Inflammatory macrophage (primary cell): ENCODE measurements at regions not wholly inside any gene's neighbourhood (a gene's known extent, or its start where the extent isn't known, plus 50 kb on each side); places are given as distances from the start of the nearest gene placed in this dataset.

Experiments used
- DNase-seq, 2 donors: peaks; one replicate each; pipeline ENCODE4 v3.0.0-alpha.2; 2020 to 2022

DNA sequence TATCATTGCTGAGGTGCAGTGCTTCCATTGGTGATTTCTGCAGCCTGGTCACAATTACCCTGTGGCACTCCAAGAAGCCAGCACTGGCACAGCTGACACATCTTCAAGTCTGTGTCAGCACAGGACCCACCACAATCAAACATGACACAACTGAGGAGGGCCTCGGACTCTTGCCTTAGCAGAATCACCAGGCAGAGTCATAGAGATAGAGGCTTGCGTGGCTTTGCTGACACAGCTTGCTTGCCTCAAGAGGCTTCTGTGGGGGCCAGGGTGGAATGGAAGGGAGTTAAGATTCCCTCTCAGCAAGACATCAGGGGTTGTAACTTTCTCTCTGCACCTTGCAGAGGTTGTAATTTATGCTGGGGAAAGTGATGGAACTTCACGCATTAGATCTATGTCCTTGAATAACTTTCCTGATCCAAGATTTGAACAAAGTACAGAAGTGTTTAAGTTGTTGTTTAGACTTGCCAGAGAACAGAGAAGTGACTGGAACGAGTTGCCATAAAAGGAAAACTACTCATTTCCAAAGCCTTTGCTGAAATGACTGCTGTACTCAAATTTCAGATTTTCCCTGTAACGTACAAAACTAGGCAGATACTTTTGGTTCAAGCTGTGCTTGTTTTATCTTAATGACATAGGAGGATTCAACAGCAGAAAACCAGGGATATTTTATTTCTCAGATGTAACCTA, 170.7 kb downstream of the DIPK2A start:
- DNase-seq, result no peak

DNA sequence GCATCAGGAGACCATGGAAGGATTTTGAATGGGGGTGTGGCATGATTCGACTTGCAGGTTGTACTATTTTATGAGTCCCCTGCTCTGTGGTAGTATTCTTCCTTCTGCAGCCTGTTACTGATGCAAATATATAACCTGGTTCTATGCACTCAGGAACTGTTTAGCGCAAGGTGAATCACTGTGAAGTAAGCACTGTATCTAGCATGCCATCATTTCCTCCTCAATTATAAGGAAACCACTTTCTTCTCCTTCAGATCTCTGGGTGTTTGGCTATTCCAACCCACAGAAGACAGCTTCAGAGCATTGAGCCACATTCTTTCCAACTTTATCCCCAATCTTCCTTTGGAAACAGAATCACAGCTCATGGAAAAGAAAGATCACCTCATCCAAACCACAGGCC, 176.7 kb downstream of the DIPK2A start:
- no peak for DNase-seq

DNA sequence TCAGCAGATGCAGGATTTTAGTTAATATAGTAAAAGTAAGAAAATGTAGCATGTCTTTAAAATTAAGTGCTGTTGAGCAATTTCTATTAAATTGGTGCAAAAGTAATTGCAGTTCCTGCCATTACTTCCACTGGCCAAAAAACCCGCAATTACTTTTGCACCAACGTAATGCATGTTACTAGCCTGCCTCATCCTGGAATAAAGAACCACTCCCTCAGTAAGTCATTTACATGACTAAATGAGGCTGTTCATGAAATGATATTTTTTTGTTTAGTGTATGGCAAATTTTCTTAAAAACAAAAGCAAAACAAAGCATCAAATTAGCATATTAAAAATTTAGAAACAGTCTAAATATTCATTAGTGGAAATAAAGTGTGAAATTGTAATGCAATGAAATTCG, 180.4 kb downstream of the DIPK2A start:
- DNase-seq, result no peak

DNA sequence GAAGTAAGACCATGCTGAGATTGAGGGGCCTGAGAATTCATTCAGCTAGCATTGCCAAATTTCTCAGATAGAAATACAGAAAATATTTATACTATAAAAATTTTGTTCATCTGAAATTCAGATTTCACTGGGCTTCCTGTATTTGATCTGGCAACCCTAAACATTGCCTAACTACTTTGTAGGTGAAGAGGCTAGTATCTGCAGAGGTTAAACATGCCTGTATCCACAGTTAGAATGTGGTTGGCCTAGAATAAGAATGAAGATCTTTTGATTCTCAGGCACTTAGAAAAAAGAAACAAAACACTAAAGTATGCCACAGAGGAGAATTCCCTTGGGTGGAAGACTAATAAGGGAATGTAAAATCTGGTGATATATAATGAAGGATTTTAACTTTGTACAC, 189.0 kb downstream of the DIPK2A start:
- no peak for DNase-seq

DNA sequence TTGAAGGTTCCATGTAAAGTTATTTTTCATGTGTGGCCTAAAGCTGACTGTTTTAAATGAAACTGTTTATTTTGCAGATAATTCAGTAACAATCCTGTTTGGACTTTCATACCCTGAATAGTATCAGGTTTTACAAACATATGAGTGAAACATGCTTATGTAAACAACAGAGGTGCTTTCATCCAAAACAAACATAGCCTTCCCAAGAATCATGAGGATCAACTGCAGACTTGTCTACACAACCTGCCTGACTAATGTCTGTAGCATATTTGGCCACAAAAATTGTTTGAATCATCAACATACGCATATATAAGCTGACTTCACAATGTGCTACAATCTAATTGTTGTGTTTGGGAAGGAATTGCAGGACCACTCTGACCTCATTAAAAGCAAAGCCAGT, 190.4 kb downstream of the DIPK2A start:
- no peak for DNase-seq

DNA sequence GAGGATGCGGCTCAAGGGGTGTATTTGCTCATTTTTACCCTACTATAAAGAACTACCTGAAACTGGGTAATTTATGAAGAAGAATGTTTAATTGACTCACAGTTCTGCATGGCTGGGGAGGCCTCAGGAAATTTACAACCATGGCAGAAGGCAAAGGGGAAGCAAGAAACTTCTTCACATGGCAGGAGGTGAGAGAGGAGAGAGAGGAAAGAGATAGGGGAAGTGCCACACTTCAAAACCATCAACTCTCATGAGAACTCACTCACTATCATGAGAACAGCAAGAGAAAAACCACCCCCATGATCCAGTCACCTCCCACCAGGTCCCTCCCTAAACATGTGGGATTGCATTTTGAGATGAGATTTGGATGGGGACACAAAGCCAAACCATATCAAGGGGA, 192.7 kb downstream of the DIPK2A start:
- DNase-seq, result no peak

DNA sequence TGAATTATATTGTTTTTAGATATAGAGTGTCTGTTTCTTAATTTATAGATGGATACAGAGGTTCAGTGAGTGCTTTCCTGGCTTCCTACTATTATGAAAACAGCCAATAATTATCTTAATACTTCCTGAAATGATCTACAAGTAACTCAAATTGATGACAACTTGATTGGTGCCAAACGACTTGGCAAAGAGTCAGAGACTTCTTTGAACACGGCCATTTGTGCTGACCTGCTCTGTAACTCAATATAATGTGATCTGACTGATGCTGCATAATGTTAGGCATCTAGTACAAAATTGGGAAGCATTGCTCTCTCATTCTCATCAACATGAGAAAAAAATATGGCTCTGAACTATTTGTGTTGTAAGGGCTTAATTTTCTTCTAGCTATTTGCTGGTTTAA, 193.9 kb downstream of the DIPK2A start:
- DNase-seq, result no peak

DNA sequence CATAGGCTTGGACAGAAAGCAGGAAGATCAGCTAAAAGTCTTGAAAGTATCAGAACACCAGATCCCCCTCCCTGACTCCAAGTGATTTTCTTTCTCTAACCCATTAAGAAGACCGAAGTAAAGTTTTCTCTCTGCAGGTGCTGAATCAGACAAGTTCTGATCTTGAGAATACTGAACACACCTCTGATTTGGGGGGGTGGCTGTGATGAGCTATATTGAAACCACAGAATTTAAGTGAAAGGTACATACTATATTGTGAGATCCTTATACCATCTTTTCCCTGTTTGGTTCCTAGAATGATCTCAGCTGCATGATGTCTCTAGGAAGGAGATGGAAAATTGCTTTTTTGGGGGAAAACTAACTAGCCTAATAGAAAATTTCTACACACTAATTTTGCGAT, 196.0 kb downstream of the DIPK2A start:
- no peak for DNase-seq

DNA sequence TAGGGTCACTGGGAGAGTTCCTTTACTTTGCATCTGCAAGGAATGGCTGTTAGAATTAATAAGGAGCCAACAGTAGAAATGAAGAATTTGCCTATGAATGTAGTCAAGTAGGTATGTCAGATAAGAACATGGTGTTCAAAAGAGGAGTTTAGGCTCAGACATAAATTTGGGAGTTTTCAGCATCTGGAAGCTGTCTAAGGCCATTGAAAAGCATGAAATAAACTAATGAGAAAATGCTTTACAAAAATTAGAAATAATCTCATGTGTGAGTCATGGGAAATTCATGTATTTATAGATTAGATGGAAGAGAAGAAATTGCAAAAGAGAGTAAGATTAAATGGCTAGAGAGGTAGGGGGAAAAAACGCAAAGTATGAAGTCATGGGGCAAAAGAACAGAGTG, 201.9 kb downstream of the DIPK2A start:
- DNase-seq, result no peak

DNA sequence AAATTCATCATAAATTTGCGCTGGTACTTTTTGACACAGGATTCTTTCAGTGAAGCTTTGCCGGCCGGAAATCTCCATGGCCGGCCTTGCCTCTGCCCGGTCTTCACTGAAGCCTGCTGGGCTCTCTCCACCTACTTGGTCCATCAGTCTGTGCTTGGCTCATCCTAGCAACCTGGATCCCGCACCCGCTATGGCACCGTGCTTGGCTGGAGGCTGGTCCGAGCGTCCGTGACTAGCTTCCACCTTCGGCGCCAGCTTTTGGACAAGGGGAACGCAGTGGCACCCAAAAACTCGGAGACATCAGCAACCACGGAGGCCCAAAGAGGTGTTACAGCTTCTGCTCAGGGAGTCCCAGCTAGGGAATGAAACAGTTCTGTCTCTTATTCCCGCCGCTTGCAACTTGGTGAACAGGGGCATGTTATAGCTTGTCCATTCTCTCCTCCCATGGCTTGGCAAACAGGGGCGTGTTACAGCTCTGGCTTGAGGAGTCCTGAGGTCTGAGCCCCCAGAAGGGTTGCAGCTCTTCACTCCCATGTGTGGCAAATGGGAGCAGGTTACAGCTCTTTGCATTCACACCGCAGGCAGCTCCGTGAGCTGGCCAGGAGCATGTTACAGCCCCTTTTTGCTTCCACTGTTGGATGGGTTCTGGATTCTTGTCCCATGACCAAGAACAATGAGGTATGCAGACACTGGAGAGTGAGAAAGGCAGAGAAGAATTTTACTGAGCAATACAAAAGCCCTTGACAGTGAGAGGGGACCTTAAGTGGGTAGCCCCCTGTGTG, 204.2 kb downstream of the DIPK2A start:
- no peak for DNase-seq

DNA sequence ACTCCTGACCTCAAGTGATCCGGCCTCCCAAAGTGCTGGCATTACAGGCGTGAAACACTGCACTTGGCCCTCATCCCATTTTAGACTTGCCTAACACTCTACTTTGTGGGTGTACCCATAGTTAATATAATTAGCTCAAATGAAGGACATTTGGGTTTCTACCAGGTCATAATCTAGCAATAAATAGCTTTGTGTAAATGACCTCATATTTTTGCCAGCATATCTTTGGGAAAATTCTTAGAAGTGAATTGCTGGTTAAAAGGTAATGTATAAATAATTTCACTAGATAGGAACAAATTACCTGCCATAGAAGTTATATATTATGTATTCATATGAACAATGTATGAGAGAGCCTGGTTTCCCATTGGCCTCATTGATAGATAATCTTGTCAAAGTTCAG, 206.0 kb downstream of the DIPK2A start:
- DNase-seq, result no peak

DNA sequence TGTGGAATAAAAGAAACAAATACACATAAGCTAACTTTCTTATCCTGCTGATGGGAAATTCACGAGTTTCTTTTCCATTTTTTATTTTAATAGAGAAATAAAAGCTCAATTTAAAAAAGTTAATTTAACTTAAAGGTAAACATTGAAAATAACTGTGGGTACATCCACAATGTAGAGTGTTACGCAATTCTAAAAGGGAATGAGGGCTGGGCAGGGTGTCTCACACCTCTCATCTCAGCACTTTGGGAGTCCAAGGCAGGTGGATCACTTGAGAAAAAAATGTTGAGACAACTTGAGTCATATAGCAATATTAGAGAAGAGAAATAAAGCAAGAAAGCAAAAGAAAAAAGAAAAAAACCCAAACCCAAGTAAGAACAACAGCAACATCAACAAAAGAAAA, 207.0 kb downstream of the DIPK2A start:
- DNase-seq, result no peak

DNA sequence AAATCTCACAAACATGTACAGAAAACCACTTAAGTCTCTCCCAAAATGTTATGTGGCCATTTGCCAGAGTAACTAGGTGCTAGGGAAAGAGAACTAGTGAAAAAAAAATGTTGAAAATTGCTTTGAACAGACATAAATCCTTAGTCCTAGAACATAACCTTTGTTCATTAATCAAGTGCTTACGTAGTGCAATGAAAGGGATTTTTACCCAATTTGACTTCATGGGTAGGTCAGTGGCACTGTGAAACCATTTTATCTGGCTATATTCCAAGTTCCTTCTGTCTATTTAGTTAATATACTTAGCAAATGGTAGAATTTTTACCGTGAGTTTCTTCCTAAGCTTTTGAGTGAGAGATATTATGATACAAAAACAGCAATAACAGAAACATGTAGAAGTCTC, 209.4 kb downstream of the DIPK2A start:
- DNase-seq, result no peak

DNA sequence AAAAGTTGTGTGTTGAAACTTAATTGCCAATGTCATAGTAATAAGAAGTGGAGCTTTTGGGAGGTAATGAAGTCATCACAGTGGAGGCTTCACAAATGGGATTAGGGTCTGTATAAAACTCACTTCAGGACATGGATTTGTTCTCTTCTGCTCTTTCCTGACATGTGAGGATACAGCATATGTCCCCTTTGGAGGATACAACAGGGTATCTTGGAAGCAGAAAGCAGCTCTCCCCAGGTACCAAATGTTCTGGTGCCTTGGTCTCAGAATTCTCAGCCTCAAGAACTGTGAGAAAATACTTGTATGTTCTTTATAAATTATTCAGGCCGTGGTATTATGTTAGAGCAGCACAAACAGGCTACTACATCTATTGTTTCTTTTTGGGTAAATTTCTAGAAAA, 210.9 kb downstream of the DIPK2A start:
- DNase-seq, result no peak

DNA sequence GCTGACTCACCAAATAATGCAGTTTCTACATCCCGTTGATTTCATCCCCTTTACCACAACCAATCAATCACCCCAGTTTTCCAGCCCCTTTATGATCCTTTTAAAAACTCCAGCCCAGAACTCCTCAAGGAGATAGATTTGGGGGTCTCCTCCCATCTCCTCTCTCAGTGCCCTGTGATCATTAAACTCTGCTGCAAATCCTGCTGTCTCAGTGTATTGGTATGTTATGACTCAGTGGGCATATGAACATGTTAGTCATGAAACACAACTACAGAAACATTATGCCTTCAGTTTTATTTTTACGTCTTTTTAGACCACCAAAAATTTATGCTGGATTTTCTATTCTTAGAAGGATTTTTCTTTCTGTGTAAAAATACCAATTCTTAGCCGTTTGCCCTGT, 213.7 kb downstream of the DIPK2A start:
- DNase-seq, result no peak

DNA sequence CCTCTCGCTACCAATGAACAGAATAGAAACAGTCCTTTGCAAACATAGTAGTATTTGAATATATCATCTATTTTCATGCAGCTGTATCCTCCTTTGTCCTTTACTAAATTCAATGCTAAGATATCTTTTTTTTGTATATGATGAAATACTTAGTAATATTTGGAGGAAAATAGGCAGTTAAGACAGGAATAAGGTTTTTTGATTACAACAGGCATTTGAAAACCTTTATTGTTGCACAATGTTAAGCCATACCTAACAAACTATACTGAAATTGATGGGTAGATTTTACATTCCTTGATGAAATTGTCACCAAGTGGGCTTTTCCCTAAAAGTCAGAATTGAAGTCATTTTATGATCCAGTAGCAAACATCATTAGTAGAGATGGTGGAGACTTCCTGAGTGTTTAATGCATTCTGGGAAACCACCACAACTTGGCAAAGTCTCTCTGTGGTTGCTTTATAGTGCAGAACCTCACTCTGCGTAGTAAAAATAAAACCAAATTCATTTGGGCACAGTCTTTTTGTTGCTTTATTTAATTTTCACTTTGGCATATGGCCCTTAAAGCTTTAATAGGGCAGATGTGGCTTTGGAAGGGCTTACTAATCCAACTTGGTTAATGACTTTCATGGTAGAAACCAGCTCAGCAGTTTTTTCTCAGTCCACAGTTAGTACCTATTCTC, 216.0 kb downstream of the DIPK2A start:
- DNase-seq, result no peak

DNA sequence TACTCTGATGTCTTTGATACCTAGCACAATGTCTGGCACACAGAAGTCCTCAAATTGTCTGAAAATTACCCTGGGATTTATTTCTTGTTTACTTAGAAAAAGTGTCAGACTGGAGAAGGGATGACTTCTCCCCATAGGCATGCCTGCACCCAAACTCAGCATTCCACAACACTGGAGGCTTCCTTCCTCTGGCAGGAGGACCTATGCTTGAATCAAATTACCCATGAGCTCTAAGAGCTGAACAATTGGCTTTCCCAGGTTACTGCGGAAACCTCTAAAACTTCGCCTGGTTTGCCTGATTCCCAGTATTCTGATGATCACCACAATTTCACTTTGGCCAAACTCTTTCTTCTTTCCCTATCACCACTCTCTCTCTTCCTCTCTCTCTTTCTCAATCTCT, 217.4 kb downstream of the DIPK2A start:
- no peak for DNase-seq

DNA sequence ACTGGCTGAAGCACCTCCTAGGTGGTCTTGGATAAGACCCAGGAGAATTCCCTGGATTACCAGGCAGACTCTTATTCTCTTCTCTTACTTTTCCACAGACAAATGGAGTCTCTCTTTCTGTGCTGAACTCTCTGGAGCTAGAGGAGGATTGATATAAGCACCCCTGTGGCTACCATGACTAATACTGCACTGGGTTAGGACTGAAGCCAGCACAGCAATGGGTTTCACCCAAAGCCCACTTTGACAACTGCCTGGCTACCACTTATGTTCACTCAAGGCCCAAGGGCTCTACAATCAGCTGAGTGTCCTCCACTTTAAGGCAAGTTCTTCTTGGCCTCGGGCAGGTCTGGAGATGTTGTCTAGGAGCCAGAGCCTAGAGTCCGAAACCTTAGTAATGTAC, 225.5 kb downstream of the DIPK2A start:
- no peak for DNase-seq

DNA sequence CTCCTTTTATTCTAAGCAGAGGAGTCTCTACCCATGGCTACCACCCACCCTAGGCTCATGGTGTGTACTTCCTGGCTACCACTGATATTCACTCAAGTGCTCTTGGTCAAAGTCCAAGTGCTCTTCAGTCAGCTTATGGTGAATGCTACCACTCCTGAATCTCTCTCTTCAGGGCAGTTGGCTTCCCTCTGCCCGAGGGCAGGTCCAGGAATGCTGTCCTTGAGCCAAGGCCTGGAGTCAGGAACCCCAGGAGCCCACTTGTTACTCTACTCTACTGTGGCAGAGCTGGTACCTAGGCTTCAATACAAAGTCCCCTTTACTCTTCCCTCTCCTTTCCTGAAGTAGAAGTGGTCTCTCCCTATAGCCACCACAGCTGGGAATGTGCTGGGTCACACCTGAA, 226.0 kb downstream of the DIPK2A start:
- no peak for DNase-seq

DNA sequence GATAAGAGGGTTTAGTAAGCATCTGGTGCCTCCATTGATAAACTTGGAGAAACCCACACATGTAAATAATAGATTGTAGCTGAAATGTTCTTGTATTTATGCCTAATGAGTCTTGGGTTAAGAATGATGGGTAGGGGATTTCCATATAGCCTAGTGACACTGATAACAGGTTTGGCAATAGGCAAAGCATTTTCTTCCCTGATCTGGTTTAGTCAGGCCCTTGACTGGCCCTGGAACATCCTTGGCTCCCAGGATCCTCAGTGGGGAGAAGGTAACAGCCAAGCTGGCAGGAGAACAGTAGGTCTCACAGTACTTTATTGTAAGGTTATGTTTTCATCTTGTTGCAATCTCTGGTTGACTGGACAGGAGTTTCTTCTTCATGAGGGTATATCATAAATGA, 228.4 kb downstream of the DIPK2A start:
- DNase-seq, result no peak

DNA sequence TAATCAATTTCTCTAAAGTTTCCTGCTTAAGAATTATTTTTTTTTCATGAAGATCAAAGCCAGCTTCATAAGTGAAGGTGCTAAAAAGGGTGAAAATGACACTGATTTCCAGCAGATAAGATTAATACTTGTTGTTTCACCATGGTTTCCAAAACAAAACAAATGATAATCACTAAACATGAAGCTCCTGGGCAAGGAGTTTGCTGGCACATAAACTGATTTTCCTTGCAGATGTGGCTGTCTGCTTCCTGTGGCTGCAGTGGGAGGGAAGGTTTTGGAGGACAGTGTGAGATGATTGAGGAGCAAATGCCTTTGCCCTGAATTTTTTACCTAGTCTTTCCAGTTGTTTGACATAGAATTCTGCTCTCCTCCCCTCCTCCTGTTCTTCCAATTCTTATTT, 228.8 kb downstream of the DIPK2A start:
- DNase-seq, result no peak

DNA sequence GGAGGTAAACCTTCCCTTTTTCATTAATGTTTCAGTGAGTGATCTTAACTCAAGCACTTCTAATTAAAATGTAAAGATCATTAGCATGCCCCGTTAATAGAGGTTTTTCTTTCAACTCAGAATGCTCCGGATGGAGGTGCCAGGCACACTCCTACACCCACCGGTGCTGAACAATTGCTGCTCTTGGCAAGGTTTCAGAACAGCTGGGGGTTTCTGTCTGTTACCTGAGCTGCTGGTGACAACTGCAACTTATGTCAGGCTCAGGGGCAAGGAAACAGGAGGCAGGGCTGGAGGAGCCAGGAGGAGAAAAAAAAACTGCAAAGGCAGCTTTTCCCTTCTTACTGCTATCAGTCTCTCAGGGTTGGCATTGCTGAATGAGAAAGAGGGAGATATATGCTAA, 250.1 kb downstream of the DIPK2A start:
- no peak for DNase-seq

DNA sequence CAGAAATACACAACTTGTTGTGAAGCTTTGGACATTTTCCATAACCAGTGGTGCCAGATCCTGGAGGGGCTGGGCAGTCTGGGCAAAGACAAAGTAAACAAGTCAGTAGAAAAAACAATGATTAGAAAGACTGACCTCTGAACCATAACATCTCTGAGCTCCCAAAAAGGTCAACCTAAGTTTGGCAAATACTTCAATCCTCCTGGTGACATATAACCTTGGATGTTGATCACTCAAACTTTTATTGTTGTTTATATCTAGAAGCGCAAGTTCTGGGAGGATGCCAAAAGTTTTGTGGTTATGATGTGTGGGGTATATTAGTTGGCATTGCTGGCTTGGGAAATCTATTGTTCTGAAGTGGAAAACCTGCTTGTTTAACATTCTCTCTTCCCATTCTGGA, 257.7 kb downstream of the DIPK2A start:
- DNase-seq, result no peak

DNA sequence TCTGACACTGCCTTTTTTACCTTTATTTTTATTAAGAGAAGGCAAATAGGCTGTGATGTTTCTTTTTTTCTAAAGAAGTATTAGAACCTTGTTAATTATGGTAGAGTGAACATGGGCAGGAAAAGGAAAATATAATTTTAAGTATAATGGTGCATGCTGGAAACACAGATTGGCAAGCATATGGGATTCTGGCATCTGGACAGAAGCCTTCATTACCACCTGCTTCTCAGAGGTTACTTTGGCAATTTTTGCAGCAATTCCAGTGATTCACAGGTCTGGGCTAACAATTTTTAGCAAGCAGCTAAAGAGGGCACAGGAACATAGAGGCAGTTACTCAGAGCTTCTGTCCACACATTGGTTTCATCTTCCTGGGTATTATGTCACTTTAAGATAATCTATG, 258.3 kb downstream of the DIPK2A start:
- DNase-seq, result no peak
